Bronchial epithelial cell (primary cell): ENCODE measurements at regions not wholly inside any gene's neighbourhood (a gene's known extent, or its start where the extent isn't known, plus 50 kb on each side); places are given as distances from the start of the nearest gene placed in this dataset.
A peak's percentile ranks its signal among the peaks of the same experiment; 100 is the strongest.

Experiments
- DNase-seq: peaks from one replicate; pipeline ENCODE4 v3.0.0-alpha.2; 2010; ENCODE audit warnings: low read depth
- FAIRE-seq: peaks from 2 replicates; lab custom pipeline; 2011; peaks lifted over from hg19 to GRCh38; lab: Jason Lieb, UNC
- H3K27me3 ChIP-seq: 2 replicates; pipeline ENCODE4 v1.5.1; 2011; ENCODE audit warnings: low read length; ENCODE audit not compliant: control insufficient read depth, insufficient read depth
- H3K36me3 ChIP-seq: 2 replicates; pipeline ENCODE4 v1.5.1; 2011; ENCODE audit warnings: low read length; ENCODE audit not compliant: control insufficient read depth, insufficient read depth
- H3K4me3 ChIP-seq: 2 replicates; pipeline ENCODE4 v1.5.1; 2011; ENCODE audit warnings: mild to moderate bottlenecking, low read depth, low read length, control low read depth
- TF ChIP-seq, protein P1 (sequence below): IDR thresholded peaks from 2 replicates; pipeline ENCODE4 v1.5.1; 2011; ENCODE audit warnings: mild to moderate bottlenecking, moderate library complexity, low read length, control low read depth, inconsistent platforms; ENCODE audit not compliant: insufficient read depth, severe bottlenecking

DNA sequence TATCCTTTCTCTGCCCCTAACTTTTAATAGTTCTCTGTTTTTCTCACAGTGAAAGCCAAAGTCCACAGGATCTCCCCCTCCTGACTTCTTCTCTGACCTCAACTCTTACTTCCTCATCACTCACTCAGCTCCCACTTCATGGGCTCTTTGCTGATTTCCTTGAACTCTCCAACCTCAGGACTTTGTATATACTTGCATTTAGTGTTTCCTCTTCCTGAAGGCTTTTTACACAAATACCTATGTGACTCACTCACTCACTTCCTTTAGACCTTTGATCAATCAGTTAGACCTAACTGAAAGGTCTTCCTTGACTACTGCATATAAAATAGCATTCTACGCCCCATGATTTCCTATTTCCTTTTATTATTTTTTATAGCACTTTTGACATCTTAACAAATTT, 233.1 kb upstream of the MEX3C start:
- Histone ChIP-seq H3K27me3 (no peaks in the 10 kb centered on the region), H3K36me3 (no peaks in the 10 kb centered on the region), H3K4me3 (no peak overlapping the region)
- FAIRE-seq (no peak), DNase-seq (peak; percentile 78)
- TF ChIP-seq, protein P1, sequence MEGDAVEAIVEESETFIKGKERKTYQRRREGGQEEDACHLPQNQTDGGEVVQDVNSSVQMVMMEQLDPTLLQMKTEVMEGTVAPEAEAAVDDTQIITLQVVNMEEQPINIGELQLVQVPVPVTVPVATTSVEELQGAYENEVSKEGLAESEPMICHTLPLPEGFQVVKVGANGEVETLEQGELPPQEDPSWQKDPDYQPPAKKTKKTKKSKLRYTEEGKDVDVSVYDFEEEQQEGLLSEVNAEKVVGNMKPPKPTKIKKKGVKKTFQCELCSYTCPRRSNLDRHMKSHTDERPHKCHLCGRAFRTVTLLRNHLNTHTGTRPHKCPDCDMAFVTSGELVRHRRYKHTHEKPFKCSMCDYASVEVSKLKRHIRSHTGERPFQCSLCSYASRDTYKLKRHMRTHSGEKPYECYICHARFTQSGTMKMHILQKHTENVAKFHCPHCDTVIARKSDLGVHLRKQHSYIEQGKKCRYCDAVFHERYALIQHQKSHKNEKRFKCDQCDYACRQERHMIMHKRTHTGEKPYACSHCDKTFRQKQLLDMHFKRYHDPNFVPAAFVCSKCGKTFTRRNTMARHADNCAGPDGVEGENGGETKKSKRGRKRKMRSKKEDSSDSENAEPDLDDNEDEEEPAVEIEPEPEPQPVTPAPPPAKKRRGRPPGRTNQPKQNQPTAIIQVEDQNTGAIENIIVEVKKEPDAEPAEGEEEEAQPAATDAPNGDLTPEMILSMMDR: no peak

DNA sequence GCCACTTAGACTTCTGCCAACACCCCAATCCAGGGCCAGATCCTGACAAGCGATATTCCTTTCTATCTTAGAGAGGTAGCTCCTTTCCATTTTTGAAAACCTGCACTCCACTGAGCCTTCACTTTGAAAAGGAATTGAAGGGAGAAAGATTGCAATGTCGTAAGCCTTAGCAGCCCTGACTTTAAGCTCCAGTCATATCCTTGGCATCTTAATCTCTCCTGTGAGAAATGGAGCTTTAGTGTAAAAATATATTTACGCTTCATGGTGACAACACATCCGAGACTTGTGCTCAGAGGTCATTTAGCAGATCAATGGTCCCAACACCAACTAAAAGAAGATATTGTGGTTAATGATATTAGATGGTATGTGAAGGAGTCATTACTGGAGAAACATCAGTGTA, 235.8 kb upstream of the MEX3C start:
- no peak for DNase-seq
- Histone ChIP-seq H3K27me3 (no peaks in the 10 kb centered on the region), H3K4me3 (no peak overlapping the region), H3K36me3 (no peaks in the 10 kb centered on the region)
- FAIRE-seq: no peak
- TF ChIP-seq, protein P1: no peak

DNA sequence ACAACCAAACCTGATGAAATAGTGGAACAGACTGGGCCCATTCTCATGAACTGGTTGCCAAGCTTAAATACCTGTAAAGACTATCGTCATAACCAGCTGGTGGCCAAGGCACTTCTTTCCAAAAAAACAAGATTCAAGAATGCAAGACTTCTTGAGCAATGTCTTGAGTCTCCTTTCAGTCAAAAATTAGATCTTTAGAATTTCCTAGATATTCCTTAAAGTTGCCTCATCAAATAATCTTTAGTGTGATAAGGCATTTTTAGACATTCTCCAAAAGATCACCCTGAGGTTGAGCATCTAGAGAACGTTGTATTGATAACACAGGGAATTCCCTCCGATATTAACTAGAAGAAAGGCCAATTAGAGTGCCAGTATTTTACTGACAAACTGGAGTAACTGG, 236.4 kb upstream of the MEX3C start:
- no peaks in the 10 kb centered on the region for H3K36me3 ChIP-seq
- DNase-seq (no peak), FAIRE-seq (no peak)
- no peaks in the 10 kb centered on the region for H3K27me3 ChIP-seq
- H3K4me3 ChIP-seq: no peak overlapping the region
- TF ChIP-seq, protein P1: no peak

DNA sequence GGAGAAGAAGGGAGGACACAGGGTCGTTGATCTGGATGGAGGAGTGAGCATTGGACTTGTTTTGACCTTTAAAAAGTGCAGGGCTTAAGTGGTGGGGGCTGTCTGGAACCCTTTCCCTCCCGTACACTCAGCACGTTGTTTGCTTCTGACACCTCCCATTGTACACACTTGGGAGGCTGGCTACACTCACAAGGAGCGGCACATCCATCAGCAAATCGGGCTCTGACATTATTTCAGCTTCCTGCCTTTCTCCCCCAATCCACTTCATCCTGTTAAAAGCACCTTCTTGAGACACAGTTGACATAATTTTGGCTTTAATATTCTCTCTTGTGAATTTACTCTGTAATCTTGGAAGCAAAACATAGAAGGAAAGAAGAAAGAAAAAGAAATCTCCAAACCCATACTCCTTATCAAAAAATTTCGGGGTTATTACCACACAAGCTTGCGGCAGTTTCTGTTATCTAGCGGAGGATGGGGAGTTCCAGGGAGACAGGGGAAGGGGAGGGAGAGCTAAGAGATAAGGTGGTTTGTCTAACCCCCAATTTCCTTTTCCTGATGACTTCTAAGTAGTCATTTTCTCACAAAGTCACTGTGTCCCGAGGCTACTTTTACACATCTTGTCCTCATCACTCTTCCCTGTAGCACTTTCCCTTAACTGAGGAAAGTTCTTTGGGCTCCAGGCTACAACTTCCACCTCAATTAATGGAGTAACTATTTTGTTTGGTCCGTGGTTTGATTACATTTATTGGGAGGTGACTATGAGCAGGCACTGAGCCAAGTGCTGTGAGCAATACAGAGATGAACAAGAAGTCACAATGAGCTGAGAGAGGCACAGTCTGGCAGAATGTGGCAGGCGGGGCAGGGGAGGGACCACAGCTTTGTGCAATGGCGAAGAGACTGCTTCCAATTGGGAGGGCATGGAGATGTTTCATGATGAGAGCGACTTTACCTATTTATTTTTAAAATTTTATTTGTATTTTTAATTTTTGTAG, 240.1 kb upstream of the MEX3C start:
- FAIRE-seq: no peak

DNA sequence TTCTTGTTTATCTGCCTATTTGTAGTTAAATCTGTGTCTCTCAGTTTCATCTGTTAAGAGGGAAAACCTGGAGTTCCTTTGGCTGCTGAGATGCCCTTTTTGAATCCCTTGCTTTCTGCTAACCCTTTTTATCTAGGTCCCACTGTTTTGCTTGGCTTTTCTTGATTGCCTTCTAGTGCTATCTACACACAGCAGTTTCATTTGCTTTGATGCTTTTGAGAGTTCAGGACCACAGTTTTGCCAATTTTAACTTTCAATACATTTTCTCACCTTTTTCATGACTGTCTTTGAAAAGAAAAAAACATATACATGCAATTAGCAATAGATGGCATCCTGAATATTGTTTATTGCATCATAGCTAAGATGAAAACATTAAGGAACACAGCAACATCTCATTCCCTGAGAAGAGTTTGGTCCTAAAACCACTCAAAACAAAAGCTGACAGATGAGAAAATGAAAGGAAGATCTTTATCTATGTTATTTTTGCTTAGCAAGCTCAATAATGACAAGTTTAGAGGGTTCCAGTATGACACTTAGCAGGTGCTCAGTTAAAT, 241.4 kb upstream of the MEX3C start:
- no peaks in the 10 kb centered on the region for H3K36me3 ChIP-seq
- TF ChIP-seq, protein P1: no peak
- no peak for DNase-seq
- FAIRE-seq: no peak
- no peak overlapping the region for H3K4me3 ChIP-seq
- H3K27me3 ChIP-seq: peaks cover 2% of the 10 kb centered on the region

More for the DNA sequence above, 240.1 kb upstream of the MEX3C start:
- DNase-seq: peak; percentile 71
- TF ChIP-seq, protein P1: no peak
- Histone ChIP-seq H3K27me3 (peaks cover 2% of the 10 kb centered on the region), H3K36me3 (no peaks in the 10 kb centered on the region), H3K4me3 (no peak overlapping the region)
